ENCODE measurements at regions not wholly inside any gene's neighbourhood (a gene's known extent, or its start where the extent isn't known, plus 50 kb on each side); places are given as distances from the start of the nearest gene placed in this dataset.

- WGBS (ENCODE audit: low lambda C conversion rate) = 0% methylated on average over 2 of the region's 2 CpGs
Measured at GRCh38 chr9:75604661-75605060, 285.8 kb upstream of the PCSK5 start.

GRCh38 chr9:75607521-75607920 lies 283.0 kb upstream of the PCSK5 start:
- no peaks in the 10 kb centered on the region for H3K36me3 ChIP-seq (replicated peaks in 1 of 2; ENCODE audit: control insufficient read depth in 1 of 2, insufficient read depth in 2 of 2, low read length in 1 of 2)
- no peaks in the 10 kb centered on the region for H3K4me1 ChIP-seq (ENCODE audit: control insufficient read depth in 1 of 2, insufficient read depth in 2 of 2, low read depth in 1 of 2, low read length in 1 of 2)
- ChIA-PET CTCF (no interaction called here), POLR2A (no interaction called here)
- H4K20me1 ChIP-seq (ENCODE audit: insufficient read depth) = no peaks in the 10 kb centered on the region
- H3K27ac ChIP-seq (ENCODE audit: low read depth in 2 of 2, low read length in 1 of 2) = no peak overlapping the region
- no peaks in the 10 kb centered on the region for H3K9me2 ChIP-seq
- H3K27me3 ChIP-seq (ENCODE audit: insufficient read depth) = no peaks in the 10 kb centered on the region
- no peaks in the 10 kb centered on the region for H3F3A ChIP-seq (replicated peaks; ENCODE audit: insufficient read depth)
- no peak overlapping the region for H3K9ac ChIP-seq
- no peaks in the 10 kb centered on the region for H3K9me3 ChIP-seq
- no peak overlapping the region for H3K4me2 ChIP-seq
- DNase-seq = no peak
- no peaks in the 10 kb centered on the region for H3K79me2 ChIP-seq (ENCODE audit: insufficient read depth)
- TF ChIP-seq ZBTB33 (IDR thresholded peaks at IDR 0.05; ENCODE audit: borderline replicate concordance, low read depth) (no peak), FOSL2 (IDR thresholded peaks at IDR 0.05; ENCODE audit: borderline replicate concordance, low read depth) (no peak), IRF3 (IDR thresholded peaks at IDR 0.05; ENCODE audit: low read depth, low read length) (no peak), RCOR1 (IDR thresholded peaks at IDR 0.05; ENCODE audit: low read length) (no peak), JUND (IDR thresholded peaks at IDR 0.05) (no peak), RXRA (IDR thresholded peaks at IDR 0.05; ENCODE audit: borderline replicate concordance, low read depth) (no peak), RFX5 (IDR thresholded peaks at IDR 0.05; ENCODE audit: low read length) (no peak), YY1 (IDR thresholded peaks at IDR 0.05; ENCODE audit: low read depth) (no peak)
- 23% methylated on average over 2 of the region's 2 CpGs for WGBS (ENCODE audit: low lambda C conversion rate)
- no peak overlapping the region for H2AFZ ChIP-seq (ENCODE audit: low read depth)
- no peak overlapping the region for H3K4me3 ChIP-seq (ENCODE audit: low read depth in 2 of 2, low read length in 1 of 2)

More at GRCh38 chr9:75604661-75605060, 285.8 kb upstream of the PCSK5 start:
- Histone ChIP-seq H3K9ac (no peak overlapping the region), H4K20me1 (ENCODE audit: insufficient read depth) (no peaks in the 10 kb centered on the region), H3K9me3 (no peaks in the 10 kb centered on the region), H3K4me2 (no peak overlapping the region), H3K36me3 (replicated peaks in 1 of 2; ENCODE audit: control insufficient read depth in 1 of 2, insufficient read depth in 2 of 2, low read length in 1 of 2) (no peaks in the 10 kb centered on the region), H3K9me2 (no peaks in the 10 kb centered on the region), H2AFZ (ENCODE audit: low read depth) (no peak overlapping the region), H3K4me3 (ENCODE audit: low read depth in 2 of 2, low read length in 1 of 2) (no peak overlapping the region), H3K27ac (ENCODE audit: low read depth in 2 of 2, low read length in 1 of 2) (no peak overlapping the region), H3K27me3 (ENCODE audit: insufficient read depth) (no peaks in the 10 kb centered on the region), H3K4me1 (ENCODE audit: control insufficient read depth in 1 of 2, insufficient read depth in 2 of 2, low read depth in 1 of 2, low read length in 1 of 2) (no peaks in the 10 kb centered on the region), H3F3A (replicated peaks; ENCODE audit: insufficient read depth) (no peaks in the 10 kb centered on the region), H3K79me2 (ENCODE audit: insufficient read depth) (no peaks in the 10 kb centered on the region)
- no peak for DNase-seq
- TF ChIP-seq PBX3 (IDR thresholded peaks at IDR 0.05) (no peak), SMC3 (IDR thresholded peaks at IDR 0.05; ENCODE audit: low read depth, low read length) (no peak), FOXJ3 (CRISPR knock-in tag; IDR thresholded peaks at IDR 0.05) (no peak), SIN3A (IDR thresholded peaks at IDR 0.05; ENCODE audit: borderline replicate concordance, low read depth, low read length) (no peak), FOSL2 (IDR thresholded peaks at IDR 0.05; ENCODE audit: borderline replicate concordance, low read depth) (no peak), RCOR1 (IDR thresholded peaks at IDR 0.05; ENCODE audit: low read length) (no peak), RFX5 (IDR thresholded peaks at IDR 0.05; ENCODE audit: low read length) (no peak), CTCF (IDR thresholded peaks at IDR 0.05) (no peak), USF1 (IDR thresholded peaks at IDR 0.05; ENCODE audit: borderline replicate concordance, low read depth) (no peak), EZH2phosphoT487 (IDR thresholded peaks at IDR 0.05; ENCODE audit: borderline replicate concordance, low read depth) (no peak)
- POLR2A ChIA-PET = no interaction called here
- CTCF ChIA-PET = no interaction called here
